GM19023 (cell line): ENCODE measurements at regions not wholly inside any gene's neighbourhood (a gene's known extent, or its start where the extent isn't known, plus 50 kb on each side); places are given as distances from the start of the nearest gene placed in this dataset.

Source experiments
- ATAC-seq: cut with Tn5 transposase; IDR thresholded peaks from one replicate; pipeline ENCODE4 v1.9.1; 2021; ENCODE audit warnings: mild to moderate bottlenecking, moderate library complexity; ENCODE audit not compliant: unreplicated experiment

- no peak for ATAC-seq
These were observed 414.5 kb downstream of the PCNX1 start for GRCh38 chr14:71321574-71322315.

- ATAC-seq: no peak
These were observed 415.5 kb downstream of the PCNX1 start for GRCh38 chr14:71322655-71323250.

GRCh38 chr14:71324767-71325272 is 417.6 kb downstream of the PCNX1 start:
- no peak for ATAC-seq

GRCh38 chr14:71327691-71328090 is 420.4 kb downstream of the PCNX1 start:
- no peak for ATAC-seq

- no peak for ATAC-seq
These were observed 420.9 kb downstream of the PCNX1 start for GRCh38 chr14:71328183-71328582.

- no peak for ATAC-seq
These were observed 421.7 kb downstream of the PCNX1 start for GRCh38 chr14:71328954-71329353.

GRCh38 chr14:71331403-71331802 is 424.1 kb downstream of the PCNX1 start:
- no peak for ATAC-seq

- no peak for ATAC-seq
These were observed 425.2 kb downstream of the PCNX1 start for GRCh38 chr14:71332476-71332875.

GRCh38 chr14:71333705-71334104 is 426.4 kb downstream of the PCNX1 start:
- no peak for ATAC-seq

- no peak for ATAC-seq
These were observed 429.4 kb downstream of the PCNX1 start for GRCh38 chr14:71336489-71337192.

GRCh38 chr14:71338153-71338552 is 430.9 kb downstream of the PCNX1 start:
- no peak for ATAC-seq

- ATAC-seq: no peak
These were observed 432.6 kb downstream of the PCNX1 start for GRCh38 chr14:71339650-71340415.

- ATAC-seq: no peak
These were observed 433.9 kb downstream of the PCNX1 start for GRCh38 chr14:71341156-71341555.

GRCh38 chr14:71343724-71344123 is 436.5 kb downstream of the PCNX1 start:
- no peak for ATAC-seq

- ATAC-seq: no peak
These were observed 437.2 kb downstream of the PCNX1 start for GRCh38 chr14:71344506-71344905.

GRCh38 chr14:71346685-71347084 is 439.4 kb downstream of the PCNX1 start:
- ATAC-seq: no peak

GRCh38 chr14:71348394-71348793 is 441.1 kb downstream of the PCNX1 start:
- no peak for ATAC-seq

- ATAC-seq: no peak
These were observed 441.6 kb downstream of the PCNX1 start for GRCh38 chr14:71348817-71349216.

GRCh38 chr14:71354142-71354541 is 446.9 kb downstream of the PCNX1 start:
- no peak for ATAC-seq

GRCh38 chr14:71354801-71355200 is 447.5 kb downstream of the PCNX1 start:
- no peak for ATAC-seq
